ENCODE measurements at regions not wholly inside any gene's neighbourhood (a gene's known extent, or its start where the extent isn't known, plus 50 kb on each side); places are given as distances from the start of the nearest gene placed in this dataset.
"Not testable (repeated sequence)": the region's sequence is repeated elsewhere in the genome, so short reads cannot be mapped to it uniquely, and the experiment has no call there.

DNA sequence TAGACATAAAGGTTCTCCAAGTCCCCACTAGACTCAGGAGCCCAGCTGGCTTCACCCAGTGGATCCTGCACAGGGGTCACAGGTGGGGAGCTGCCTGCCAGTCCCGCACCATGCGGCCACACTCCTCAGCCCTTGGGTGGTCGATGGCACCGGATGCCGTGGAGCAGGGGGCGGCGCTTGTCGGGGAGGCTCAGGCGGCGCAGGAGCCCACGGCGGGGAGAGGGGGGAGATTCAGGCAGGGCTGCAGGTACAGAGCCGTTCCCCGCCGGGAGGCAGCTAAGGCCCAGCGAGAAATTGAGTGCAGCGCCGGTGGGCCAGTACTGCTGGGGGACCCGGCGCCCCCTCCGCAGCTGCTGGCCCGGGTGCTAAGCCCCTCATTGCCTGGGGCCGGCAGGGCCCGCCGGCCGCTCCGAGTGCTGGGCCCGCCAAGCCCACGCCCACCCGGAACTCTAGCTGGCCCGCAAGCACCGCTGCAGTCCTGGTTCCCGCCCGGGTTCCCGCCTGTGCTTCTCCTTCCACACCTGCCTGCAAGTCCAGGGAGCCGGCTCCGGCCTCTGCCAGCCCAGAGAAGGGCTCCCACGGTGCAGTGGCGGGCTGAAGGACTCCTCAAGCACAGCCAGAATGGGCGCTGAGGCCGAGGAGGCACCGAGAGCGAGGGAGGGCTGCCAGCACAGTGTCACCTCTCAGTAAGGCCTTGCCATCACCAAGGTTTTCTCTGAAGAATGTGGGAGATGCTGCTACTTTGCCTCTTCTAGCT, 58.4 kb upstream of the PPP1R12A start:
- no peak for DNase-seq (ENCODE audit: low read depth in 4 of 4, low spot score in 3 of 4)

DNA sequence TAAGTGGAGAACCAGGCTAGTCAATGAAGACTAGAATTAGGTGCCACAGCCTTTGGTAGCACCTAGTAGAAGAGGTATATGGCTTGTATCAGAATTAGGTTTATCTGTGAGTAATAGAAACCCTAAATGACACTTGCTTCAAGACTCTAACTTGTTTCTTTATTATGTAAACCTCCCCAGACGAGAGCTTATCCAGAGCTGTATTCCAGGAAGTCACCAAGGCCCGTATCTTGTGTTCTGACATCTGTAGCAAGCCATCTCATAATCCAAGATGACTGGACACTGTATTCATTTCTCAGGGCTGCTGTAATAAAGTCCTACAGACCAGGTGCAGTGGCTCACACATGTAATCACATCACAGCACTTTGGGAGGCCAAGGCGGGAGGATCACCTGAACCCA, 56.7 kb upstream of the PPP1R12A start:
- DNase-seq (ENCODE audit: low read depth in 4 of 4, low spot score in 3 of 4): no peak

DNA sequence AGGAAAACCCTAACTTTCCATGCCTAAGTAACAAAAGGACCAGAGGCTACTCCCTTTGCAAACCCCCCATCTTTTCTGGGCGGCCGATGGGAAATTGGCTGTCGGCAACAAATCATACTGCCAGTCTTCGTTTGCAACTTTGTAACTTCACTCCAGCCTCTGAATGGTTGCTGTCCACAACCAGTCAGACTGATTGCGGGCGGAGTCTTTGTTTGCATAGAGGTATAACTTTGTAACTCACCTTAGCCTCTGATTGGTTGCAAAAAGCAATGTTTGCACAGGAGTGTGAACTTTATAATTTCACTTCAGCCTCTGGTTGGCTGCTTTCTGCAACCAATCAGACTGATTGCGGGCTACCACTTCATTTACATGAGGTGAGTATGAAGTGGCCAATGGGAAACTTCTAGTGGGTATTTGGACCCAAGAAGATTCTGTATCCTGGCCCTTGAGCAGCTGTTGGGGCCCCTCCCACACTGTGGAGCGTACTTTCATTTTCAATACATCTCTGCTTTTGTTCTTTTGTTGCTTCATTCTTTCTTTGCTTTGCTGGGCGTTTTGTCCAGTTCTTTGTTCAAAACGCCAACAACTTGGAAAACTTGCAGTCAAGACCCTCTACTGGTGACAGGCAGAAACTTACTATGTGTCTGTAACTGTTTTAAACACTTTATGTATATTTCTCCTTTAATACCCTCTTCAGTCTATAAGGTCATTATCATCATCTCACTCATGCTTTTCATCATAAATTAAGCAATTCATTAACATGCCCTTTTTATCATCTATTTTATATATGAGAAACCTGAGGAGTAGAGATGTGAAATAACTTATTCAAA, 55.8 kb upstream of the PPP1R12A start:
- not testable (repeated sequence) for DNase-seq (ENCODE audit: low read depth in 4 of 4, low spot score in 3 of 4)

DNA sequence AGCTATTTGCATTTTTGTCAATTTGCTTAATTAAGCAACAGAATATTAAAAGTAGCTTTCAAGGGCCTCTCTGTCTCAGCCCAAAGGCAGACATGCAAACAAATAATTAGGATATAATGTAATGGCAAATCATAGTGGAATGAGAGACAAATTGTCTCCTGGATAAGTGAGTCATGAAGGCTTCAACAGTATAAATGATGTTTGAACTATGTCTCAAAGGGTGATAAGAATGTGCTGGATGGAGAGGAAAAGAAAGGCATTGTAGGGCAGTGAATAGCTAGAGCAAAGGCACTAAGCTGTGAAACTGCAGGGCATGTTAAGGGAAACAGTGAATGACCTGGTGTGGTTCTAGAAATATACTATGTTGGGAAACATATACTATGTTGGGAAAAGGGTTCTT, 53.5 kb upstream of the PPP1R12A start:
- DNase-seq (ENCODE audit: low read depth in 4 of 4, low spot score in 3 of 4): no peak

DNA sequence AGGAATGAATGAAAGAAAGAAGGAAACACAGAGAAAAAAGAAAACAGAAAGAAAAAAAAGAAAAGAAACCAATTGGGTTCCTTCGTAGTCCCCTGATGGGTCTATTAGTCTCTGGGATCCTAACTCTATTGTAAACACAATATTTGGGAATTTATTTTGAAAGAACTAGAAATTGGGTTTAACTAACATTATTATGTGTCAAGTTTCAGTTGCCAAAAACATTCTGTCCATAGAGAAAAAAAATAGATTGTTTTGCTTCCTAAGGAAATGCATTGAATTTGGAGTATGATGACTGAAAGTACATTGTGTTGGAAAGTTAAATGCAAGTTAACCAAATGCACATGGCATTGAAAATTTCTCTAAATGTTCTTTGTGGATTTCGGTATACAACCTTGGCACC, 52.8 kb upstream of the PPP1R12A start:
- DNase-seq (ENCODE audit: low read depth in 4 of 4, low spot score in 3 of 4): no peak
